ENCODE measurements at regions not wholly inside any gene's neighbourhood (a gene's known extent, or its start where the extent isn't known, plus 50 kb on each side); places are given as distances from the start of the nearest gene placed in this dataset.

DNA sequence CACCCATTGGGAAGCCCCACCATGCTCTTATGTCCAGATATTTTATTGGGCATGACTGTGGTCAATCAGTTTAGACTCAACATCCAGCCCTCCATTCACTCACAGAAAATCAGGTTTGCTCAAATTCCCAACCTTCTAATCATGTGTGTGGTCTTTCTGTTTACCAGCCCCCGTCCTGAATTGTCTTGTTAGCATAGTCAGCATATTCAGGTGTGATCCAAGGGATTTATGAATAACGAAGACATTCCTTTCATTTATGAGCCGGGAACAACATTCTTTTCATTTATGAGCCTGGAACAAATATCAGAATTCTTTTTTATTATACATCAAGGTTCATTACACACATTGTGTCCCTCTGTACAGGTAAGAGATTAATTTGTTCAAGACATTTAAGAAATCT, 376.3 kb upstream of the POM121L12 start:
- Histone ChIP-seq H3K9me3 (ENCODE audit: low read depth, low read length) (no peaks in the 10 kb centered on the region), H3K27ac (no peak overlapping the region), H3K9ac (ENCODE audit: insufficient read length) (no peak overlapping the region), H3K36me3 (ENCODE audit: insufficient read depth, low read length) (no peaks in the 10 kb centered on the region), H3K4me3 (no peak overlapping the region)
- TF ChIP-seq POLR2AphosphoS5 (IDR thresholded peaks at IDR 0.05; ENCODE audit: borderline replicate concordance, low read depth, low read length) = no peak
- no peak for TF ChIP-seq EZH2 (IDR thresholded peaks at IDR 0.05)
- no peak for DNase-seq (ENCODE audit: low read depth, low spot score)

DNA sequence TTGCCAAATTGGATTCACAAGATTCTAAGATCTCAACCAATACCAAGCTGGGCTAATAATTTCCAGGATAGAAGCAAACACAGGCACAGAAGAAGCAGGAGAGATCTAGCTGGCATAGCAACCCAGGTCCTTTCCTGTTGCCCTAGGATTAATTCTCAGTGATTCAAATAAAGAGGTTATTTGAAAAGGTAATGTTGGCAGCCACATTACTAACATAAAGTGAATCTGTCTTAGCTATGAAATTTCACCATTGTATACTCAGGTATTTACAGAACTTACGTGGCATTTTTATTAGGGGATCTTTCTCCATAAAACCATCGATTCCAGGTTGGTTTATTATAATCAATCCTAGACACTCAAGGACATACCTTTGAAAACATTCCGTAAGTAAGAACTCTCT, 379.3 kb upstream of the POM121L12 start:
- Histone ChIP-seq H3K4me3 (no peak overlapping the region), H3K36me3 (ENCODE audit: insufficient read depth, low read length) (no peaks in the 10 kb centered on the region), H3K9ac (ENCODE audit: insufficient read length) (no peak overlapping the region), H3K27ac (no peak overlapping the region), H3K9me3 (ENCODE audit: low read depth, low read length) (no peaks in the 10 kb centered on the region)
- TF ChIP-seq FOXP2 (optimal IDR thresholded peaks at IDR 0.05; ENCODE audit: control extremely low read depth, extremely low read length, insufficient read depth) (no peak), POLR2AphosphoS5 (IDR thresholded peaks at IDR 0.05; ENCODE audit: borderline replicate concordance, low read depth, low read length) (no peak)
- DNase-seq (ENCODE audit: low read depth, low spot score) = no peak

DNA sequence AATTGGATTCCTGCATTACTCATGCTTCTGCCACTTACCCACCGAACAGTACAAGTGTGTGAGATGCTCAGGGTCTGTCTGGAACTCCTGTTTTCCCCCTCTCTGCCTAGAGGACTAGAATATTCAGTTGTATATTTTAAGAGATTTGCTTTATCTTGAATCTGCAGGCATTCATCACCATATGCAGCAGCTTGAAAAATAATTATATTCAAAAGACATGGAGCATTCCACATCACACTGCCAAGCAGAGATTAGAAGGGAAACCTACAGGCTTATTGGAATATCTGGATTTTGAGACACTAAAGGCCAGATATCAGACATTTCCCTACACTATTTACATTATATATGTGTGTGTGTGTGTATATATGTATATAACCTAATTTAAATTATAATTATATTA, 382.8 kb upstream of the POM121L12 start:
- DNase-seq (ENCODE audit: low read depth, low spot score) = no peak
- H3K9me3 ChIP-seq (ENCODE audit: low read depth, low read length) = no peaks in the 10 kb centered on the region

DNA sequence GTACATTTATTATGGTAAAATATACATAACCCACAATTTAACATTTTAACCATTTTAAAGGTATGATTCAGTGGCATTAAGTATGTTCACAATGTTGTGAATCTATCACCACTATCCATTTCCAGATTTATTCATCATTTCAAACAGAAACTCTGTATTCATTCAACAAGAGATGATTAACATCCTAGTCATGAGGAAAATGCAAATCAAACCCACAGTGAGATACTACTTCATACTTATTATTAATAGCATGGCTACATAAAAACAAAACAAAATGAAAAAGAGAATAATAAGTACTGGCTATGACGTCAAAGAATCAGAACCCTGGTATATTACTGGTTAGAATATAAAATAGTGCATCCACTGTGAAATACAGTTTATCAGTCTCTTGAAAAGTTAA, 386.6 kb upstream of the POM121L12 start:
- DNase-seq (ENCODE audit: low read depth, low spot score) = no peak
- no peak overlapping the region for H3K4me3 ChIP-seq

More for the DNA sequence above, 382.8 kb upstream of the POM121L12 start:
- Histone ChIP-seq H3K36me3 (ENCODE audit: insufficient read depth, low read length) (no peaks in the 10 kb centered on the region), H3K4me3 (no peak overlapping the region), H3K9ac (ENCODE audit: insufficient read length) (no peak overlapping the region), H3K27ac (no peak overlapping the region)
- no peak for TF ChIP-seq FOXP2 (optimal IDR thresholded peaks at IDR 0.05; ENCODE audit: control extremely low read depth, extremely low read length, insufficient read depth)
- TF ChIP-seq EZH2 (IDR thresholded peaks at IDR 0.05) = no peak
- no peak for TF ChIP-seq POLR2AphosphoS5 (IDR thresholded peaks at IDR 0.05; ENCODE audit: borderline replicate concordance, low read depth, low read length)

DNA sequence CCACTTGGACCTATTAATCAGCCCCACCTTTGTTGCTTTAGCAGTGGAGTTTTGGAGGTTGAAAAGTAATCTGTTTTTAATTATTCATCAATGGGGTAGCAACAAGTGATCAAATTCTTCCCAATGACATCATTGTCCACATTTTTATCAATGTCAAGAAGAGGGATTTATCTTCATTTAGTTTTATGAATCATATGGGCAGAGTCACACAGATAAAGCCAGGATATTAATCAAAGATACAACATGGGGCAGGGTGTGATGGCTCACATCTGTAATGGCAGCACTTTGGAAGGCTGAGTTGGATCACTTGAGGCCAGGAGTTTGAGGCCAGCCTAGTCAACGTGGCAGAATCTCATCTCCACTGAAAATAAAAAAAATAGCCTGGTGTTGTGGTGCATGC, 388.4 kb upstream of the POM121L12 start:
- Histone ChIP-seq H3K4me3 (no peak overlapping the region), H3K9me3 (ENCODE audit: low read depth, low read length) (no peaks in the 10 kb centered on the region), H3K27ac (no peak overlapping the region), H3K9ac (ENCODE audit: insufficient read length) (no peak overlapping the region), H3K36me3 (ENCODE audit: insufficient read depth, low read length) (no peaks in the 10 kb centered on the region)
- no peak for DNase-seq (ENCODE audit: low read depth, low spot score)
- TF ChIP-seq POLR2AphosphoS5 (IDR thresholded peaks at IDR 0.05; ENCODE audit: borderline replicate concordance, low read depth, low read length) = no peak
- TF ChIP-seq EZH2 (IDR thresholded peaks at IDR 0.05) = no peak
- TF ChIP-seq FOXP2 (optimal IDR thresholded peaks at IDR 0.05; ENCODE audit: control extremely low read depth, extremely low read length, insufficient read depth) = no peak

More for the DNA sequence above, 386.6 kb upstream of the POM121L12 start:
- H3K9ac ChIP-seq (ENCODE audit: insufficient read length) = no peak overlapping the region
- H3K36me3 ChIP-seq (ENCODE audit: insufficient read depth, low read length) = no peaks in the 10 kb centered on the region
- no peak overlapping the region for H3K27ac ChIP-seq
- TF ChIP-seq POLR2AphosphoS5 (IDR thresholded peaks at IDR 0.05; ENCODE audit: borderline replicate concordance, low read depth, low read length) (no peak), EZH2 (IDR thresholded peaks at IDR 0.05) (no peak), FOXP2 (optimal IDR thresholded peaks at IDR 0.05; ENCODE audit: control extremely low read depth, extremely low read length, insufficient read depth) (no peak)
- no peaks in the 10 kb centered on the region for H3K9me3 ChIP-seq (ENCODE audit: low read depth, low read length)

DNA sequence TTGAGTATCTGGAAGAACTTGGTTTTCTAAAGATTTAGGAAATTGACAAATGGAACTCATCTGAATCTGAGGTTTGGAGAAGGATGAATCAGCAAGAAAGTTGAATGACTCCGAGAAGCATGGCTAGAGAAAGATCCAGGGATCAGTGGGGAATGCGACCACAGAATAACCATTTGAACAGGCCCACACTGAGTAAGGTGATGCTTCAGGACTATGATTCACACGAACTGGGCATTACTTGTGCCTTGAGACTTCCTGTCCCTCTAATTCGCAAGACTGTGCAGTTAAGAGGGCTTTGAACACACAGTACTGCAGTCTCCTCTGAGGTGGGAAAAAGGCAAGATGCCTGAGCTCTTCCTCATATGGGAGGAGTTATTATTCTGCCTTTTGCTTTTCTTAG, 395.5 kb upstream of the POM121L12 start:
- H3K9me3 ChIP-seq (ENCODE audit: low read depth, low read length) = no peaks in the 10 kb centered on the region
- no peak overlapping the region for H3K4me3 ChIP-seq
- no peak for DNase-seq (ENCODE audit: low read depth, low spot score)
- no peak overlapping the region for H3K27ac ChIP-seq
- no peak overlapping the region for H3K9ac ChIP-seq (ENCODE audit: insufficient read length)
- TF ChIP-seq POLR2AphosphoS5 (IDR thresholded peaks at IDR 0.05; ENCODE audit: borderline replicate concordance, low read depth, low read length) = no peak
- TF ChIP-seq FOXP2 (optimal IDR thresholded peaks at IDR 0.05; ENCODE audit: control extremely low read depth, extremely low read length, insufficient read depth) = no peak
- no peak for TF ChIP-seq EZH2 (IDR thresholded peaks at IDR 0.05)
- no peaks in the 10 kb centered on the region for H3K36me3 ChIP-seq (ENCODE audit: insufficient read depth, low read length)

DNA sequence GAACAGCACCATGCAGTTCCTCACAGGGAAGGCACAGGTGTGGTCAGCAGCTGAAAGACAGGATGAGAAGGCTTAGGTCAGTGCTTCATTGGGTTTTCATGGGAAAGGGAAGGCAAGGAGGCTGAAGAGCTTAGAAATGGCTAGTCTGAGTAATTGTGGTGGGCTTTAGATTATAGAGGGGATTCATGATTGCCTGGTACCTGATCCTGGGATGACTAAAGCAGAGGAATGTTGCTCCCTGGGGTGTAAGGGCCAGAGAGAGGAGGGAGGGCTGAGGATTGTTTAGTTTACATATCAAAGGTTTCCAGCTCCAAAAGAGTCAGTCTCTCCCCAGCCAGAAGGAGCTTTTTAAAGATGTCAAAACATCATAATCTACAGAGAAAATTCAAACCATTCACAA, 396.3 kb upstream of the POM121L12 start:
- Histone ChIP-seq H3K9ac (ENCODE audit: insufficient read length) (no peak overlapping the region), H3K36me3 (ENCODE audit: insufficient read depth, low read length) (no peaks in the 10 kb centered on the region), H3K4me3 (no peak overlapping the region), H3K27ac (no peak overlapping the region), H3K9me3 (ENCODE audit: low read depth, low read length) (no peaks in the 10 kb centered on the region)
- TF ChIP-seq POLR2AphosphoS5 (IDR thresholded peaks at IDR 0.05; ENCODE audit: borderline replicate concordance, low read depth, low read length) (no peak), FOXP2 (optimal IDR thresholded peaks at IDR 0.05; ENCODE audit: control extremely low read depth, extremely low read length, insufficient read depth) (no peak), EZH2 (IDR thresholded peaks at IDR 0.05) (no peak)
- DNase-seq (ENCODE audit: low read depth, low spot score) = no peak

DNA sequence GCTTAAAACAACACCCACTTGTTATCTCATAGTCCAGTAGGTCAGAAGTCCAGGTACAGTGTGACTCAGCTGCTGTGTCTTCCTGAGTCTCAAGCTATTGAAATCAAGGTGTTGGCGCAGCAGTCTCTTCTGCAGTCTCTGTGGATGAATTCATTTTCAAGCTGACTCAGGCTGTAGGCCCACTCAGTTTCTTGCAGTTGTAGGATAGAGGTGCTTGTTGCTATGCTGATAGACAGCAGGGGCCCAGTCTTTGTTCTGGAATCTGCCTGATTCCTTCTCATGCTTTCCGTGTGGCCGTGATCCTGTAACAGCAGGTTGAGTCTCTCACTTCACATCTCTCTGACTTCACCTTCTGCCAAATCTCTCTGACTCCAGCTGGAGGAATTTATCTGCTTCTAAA, 400.4 kb upstream of the POM121L12 start:
- no peak for DNase-seq (ENCODE audit: low read depth, low spot score)
- TF ChIP-seq FOXP2 (optimal IDR thresholded peaks at IDR 0.05; ENCODE audit: control extremely low read depth, extremely low read length, insufficient read depth) (no peak), EZH2 (IDR thresholded peaks at IDR 0.05) (no peak), POLR2AphosphoS5 (IDR thresholded peaks at IDR 0.05; ENCODE audit: borderline replicate concordance, low read depth, low read length) (no peak)
- Histone ChIP-seq H3K4me3 (no peak overlapping the region), H3K36me3 (ENCODE audit: insufficient read depth, low read length) (no peaks in the 10 kb centered on the region), H3K9me3 (ENCODE audit: low read depth, low read length) (no peaks in the 10 kb centered on the region), H3K9ac (ENCODE audit: insufficient read length) (no peak overlapping the region), H3K27ac (no peak overlapping the region)

DNA sequence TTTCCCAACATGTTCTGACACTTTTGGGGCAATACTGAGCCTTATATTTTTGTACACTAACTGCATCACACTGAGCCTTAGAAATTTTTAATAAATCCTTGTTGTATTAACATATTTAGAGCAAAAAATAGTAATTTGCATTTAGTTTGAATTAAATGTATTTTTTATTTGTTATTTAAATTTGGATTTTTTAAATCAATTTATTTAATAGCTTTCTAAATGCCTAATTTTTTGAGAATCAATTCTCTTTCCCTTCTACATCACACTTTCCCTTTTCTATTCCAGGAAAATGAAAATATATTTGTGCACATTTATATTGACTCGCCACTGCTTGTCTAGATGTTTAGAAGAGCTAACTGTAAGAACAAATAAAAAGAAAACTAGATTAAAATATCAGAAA, 414.6 kb upstream of the POM121L12 start:
- no peak overlapping the region for H3K4me3 ChIP-seq
- no peaks in the 10 kb centered on the region for H3K9me3 ChIP-seq (ENCODE audit: low read depth, low read length)
- DNase-seq (ENCODE audit: low read depth, low spot score) = no peak
- no peaks in the 10 kb centered on the region for H3K36me3 ChIP-seq (ENCODE audit: insufficient read depth, low read length)
- no peak overlapping the region for H3K9ac ChIP-seq (ENCODE audit: insufficient read length)
- no peak overlapping the region for H3K27ac ChIP-seq
- TF ChIP-seq POLR2AphosphoS5 (IDR thresholded peaks at IDR 0.05; ENCODE audit: borderline replicate concordance, low read depth, low read length) (no peak), FOXP2 (optimal IDR thresholded peaks at IDR 0.05; ENCODE audit: control extremely low read depth, extremely low read length, insufficient read depth) (no peak)
